GM12878 (cell line): ENCODE measurements at regions not wholly inside any gene's neighbourhood (a gene's known extent, or its start where the extent isn't known, plus 50 kb on each side); places are given as distances from the start of the nearest gene placed in this dataset.

Experiments used
- ATAC-seq: fragments of 200-7000 bp; cut with Tn5 transposase; 3 replicates; pipeline ENCODE4 v1.9.1; 2020; ENCODE audit warnings: mild to moderate bottlenecking, moderate library complexity
- BruUV-seq: library from RNA; stranded (reverse); fragments of 400-500 nt; replicated peaks from 2 replicates; lab custom pipeline; 2021; lab: Mats Ljungman, UMichigan
- CTCF ChIA-PET: fragments of 300-600 bp; sonication (Branson Sonifier 250); formaldehyde crosslinking; extraction: SDS; loops from one replicate; lab custom pipeline; 2021; ENCODE audit warnings: inconsistent platforms; lab: Yijun Ruan, JAX
- POLR2A ChIA-PET: fragments of 350-600 bp; formaldehyde crosslinking; extraction: SDS; loops from one replicate; lab custom pipeline; 2021; ENCODE audit warnings: inconsistent platforms; lab: Charles Lee
- RAD21 ChIA-PET: fragments of 300-600 bp; sonication (Branson Sonifier 250); formaldehyde crosslinking; loops from one replicate; lab custom pipeline; 2023; ENCODE audit warnings: antibody characterized with exemption; ENCODE audit not compliant: unreplicated experiment; lab: Charles Lee
- SMC1A ChIA-PET: fragments of 300-600 bp; sonication (Branson Sonifier 250); formaldehyde crosslinking; loops from one replicate; lab custom pipeline; 2023; ENCODE audit not compliant: unreplicated experiment, uncharacterized antibody; lab: Charles Lee
- DNase-seq: peaks from one replicate; pipeline ENCODE4 v3.0.0-alpha.2; 2011; ENCODE audit warnings: low read depth, low spot score
- FAIRE-seq: peaks from 3 replicates; lab custom pipeline; 2011; peaks lifted over from hg19 to GRCh38; lab: Jason Lieb, UNC
- H2AFZ ChIP-seq: 2 replicates; pipeline ENCODE4 v1.6.0; 2011; ENCODE audit warnings: low read depth, low read length, control low read depth; ENCODE audit not compliant: control insufficient read depth
- H3K27ac ChIP-seq: 2 replicates; pipeline ENCODE4 v1.5.1; 2011; ENCODE audit warnings: control low read depth; ENCODE audit not compliant: control insufficient read depth, insufficient read depth
- H3K27me3 ChIP-seq, 2 experiments: replicated peaks in 1 of 2; 2 replicates each; pipeline versions ENCODE4 v1.6.0 to v1.6.1; 2011; ENCODE audit warnings: low read length in 1 of 2; ENCODE audit not compliant: control insufficient read depth in 2 of 2, insufficient read depth in 2 of 2
- H3K36me3 ChIP-seq, 2 experiments: 2 replicates each; pipeline ENCODE4 v1.5.1; 2011; ENCODE audit warnings: low read length in 1 of 2; ENCODE audit not compliant: control insufficient read depth in 2 of 2, insufficient read depth in 2 of 2
- H3K4me1 ChIP-seq: 2 replicates; pipeline ENCODE4 v1.6.1; 2011; ENCODE audit warnings: mild to moderate bottlenecking, low read length, moderate library complexity, mixed read lengths; ENCODE audit not compliant: control insufficient read depth, insufficient read depth
- H3K4me2 ChIP-seq: 2 replicates; pipeline ENCODE4 v1.6.0; 2011; ENCODE audit warnings: control low read depth; ENCODE audit not compliant: control insufficient read depth, insufficient read depth
- H3K4me3 ChIP-seq: fragments of 200-600 bp; sonication (generic); 2 replicates; pipeline ENCODE4 v1.5.1; 2016
- H3K79me2 ChIP-seq: 2 replicates; pipeline ENCODE4 v1.6.0; 2011; ENCODE audit warnings: low read length; ENCODE audit not compliant: control insufficient read depth, insufficient read depth
- H3K9ac ChIP-seq: 2 replicates; pipeline ENCODE4 v1.8.0; 2011; ENCODE audit warnings: low read length, control low read depth, mixed read lengths; ENCODE audit not compliant: control insufficient read depth, insufficient read depth
- H3K9me3 ChIP-seq: replicated peaks from 3 replicates; pipeline ENCODE4 v1.5.1; 2011; ENCODE audit warnings: mild to moderate bottlenecking, low read length; ENCODE audit not compliant: control insufficient read depth, insufficient read depth
- H4K20me1 ChIP-seq: 2 replicates; pipeline ENCODE4 v1.6.0; 2011; ENCODE audit not compliant: control insufficient read depth, insufficient read depth
- ASH2L ChIP-seq: fragments of 300-600, 200-600 bp; sonication (generic); IDR thresholded peaks from 2 replicates; pipeline ENCODE4 v1.6.1; 2017; ENCODE audit warnings: low read depth, mild to moderate bottlenecking, borderline replicate concordance
- CBFB ChIP-seq: IDR thresholded peaks from 2 replicates; pipeline ENCODE4 v1.6.1; 2016; ENCODE audit warnings: antibody characterized with exemption, low read depth
- EED ChIP-seq: sonication (generic); IDR thresholded peaks from 2 replicates; pipeline ENCODE4 v1.6.1; 2016; ENCODE audit warnings: antibody characterized with exemption, low read depth
- FOXM1 ChIP-seq: IDR thresholded peaks from 2 replicates; pipeline ENCODE4 v1.6.1; 2012; ENCODE audit warnings: low read depth, mild to moderate bottlenecking, inconsistent platforms, low read length, moderate library complexity
- JUND ChIP-seq: IDR thresholded peaks from 2 replicates; pipeline ENCODE4 v1.6.1; 2012; ENCODE audit warnings: low read depth, mild to moderate bottlenecking, low read length, improper control_type of control experiment, moderate library complexity
- MEF2A ChIP-seq: IDR thresholded peaks from 2 replicates; pipeline ENCODE4 v1.6.1; 2011; ENCODE audit warnings: low read depth, mild to moderate bottlenecking, low read length, moderate library complexity; ENCODE audit not compliant: insufficient read depth
- MTA2 ChIP-seq: fragments of 450-650 bp; IDR thresholded peaks from 2 replicates; pipeline ENCODE4 v1.6.1; 2016; ENCODE audit warnings: low read depth, mild to moderate bottlenecking, moderate library complexity
- MXI1 ChIP-seq: fragments of 150-350 bp; IDR thresholded peaks from 2 replicates; pipeline ENCODE4 v1.6.1; 2011; ENCODE audit warnings: low read depth, mild to moderate bottlenecking, inconsistent platforms, low read length, improper control_type of control experiment
- NFIC ChIP-seq: IDR thresholded peaks from 2 replicates; pipeline ENCODE4 v1.6.1; 2012; ENCODE audit warnings: low read depth, mild to moderate bottlenecking, inconsistent platforms, low read length, moderate library complexity
- POU2F2 ChIP-seq: IDR thresholded peaks from 3 replicates; pipeline ENCODE4 v1.6.1; 2011; ENCODE audit warnings: low read depth, mild to moderate bottlenecking, low read length, borderline replicate concordance
- RUNX3 ChIP-seq: IDR thresholded peaks from 2 replicates; pipeline ENCODE4 v1.6.1; 2012; ENCODE audit warnings: low read length, inconsistent platforms
- STAT3 ChIP-seq: IDR thresholded peaks from 2 replicates; pipeline ENCODE4 v1.6.1; 2011; ENCODE audit warnings: low read depth, low read length, improper control_type of control experiment
- ZBTB11 ChIP-seq: fragments of 450-650 bp; formaldehyde crosslinking; IDR thresholded peaks from 2 replicates; pipeline ENCODE4 v1.5.0; 2022; ENCODE audit warnings: mild to moderate bottlenecking, missing genetic modification characterization
- ZNF274 ChIP-seq: IDR thresholded peaks from one replicate; pipeline ENCODE4 v1.8.0; 2011; ENCODE audit not compliant: insufficient read length, insufficient read depth
- WGBS: methylation state at CpG from one replicate; pipeline ENCODE4 v1.1.6; 2016; ENCODE audit warnings: low lambda C conversion rate; ENCODE audit not compliant: insufficient replicate concordance, insufficient coverage; ENCODE audit errors: missing lambda C conversion rate; 5-methylcytosine and 5-hydroxymethylcytosine counted together
- in situ Hi-C: fragments of 300-500 bp; cut with MboI; formaldehyde crosslinking; loops from 9 replicates; pipeline ENCODE4 v1.14.3; 2018; ENCODE audit warnings: mixed read lengths
- intact Hi-C: fragments of 100-400 bp; cut with micrococcal nuclease; formaldehyde crosslinking; loops from one replicate; pipeline ENCODE4 v1.14.2; 2022; ENCODE audit not compliant: unreplicated experiment
- TF ChIP-seq, protein P1 (sequence below): IDR thresholded peaks from 2 replicates; pipeline ENCODE4 v1.6.1; 2012; ENCODE audit warnings: low read depth, low read length, improper control_type of control experiment

DNA sequence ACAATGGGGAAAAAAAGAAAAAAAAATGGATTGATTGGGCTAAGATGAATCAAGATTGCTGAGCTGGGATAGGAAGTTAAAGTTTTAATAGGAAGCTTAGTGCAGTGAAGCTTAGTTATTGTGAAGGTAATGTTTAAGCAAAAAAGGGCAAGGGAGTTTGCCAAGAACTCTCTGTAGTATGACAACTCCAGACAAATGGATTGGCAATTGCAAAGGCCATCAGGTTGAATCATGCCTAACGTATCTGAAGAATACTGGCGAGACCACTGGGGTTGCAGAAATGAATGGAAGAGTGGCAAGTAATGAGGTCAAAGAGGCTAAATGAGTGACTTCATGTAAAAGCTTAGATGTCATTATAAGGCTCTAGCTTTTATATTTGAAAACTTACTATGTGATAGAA lies 1654.0 kb downstream of the PCDH7 start:
- ChIA-PET RAD21 (no interaction called here), POLR2A (no interaction called here)
- H3K9me3 ChIP-seq = no peaks in the 10 kb centered on the region
- no peak overlapping the region for H3K9ac ChIP-seq
- intact Hi-C loops (no loop called here), in situ Hi-C loops (no loop called here)
- H3K27ac ChIP-seq = no peak overlapping the region
- no peak for FAIRE-seq
- H4K20me1 ChIP-seq = no peaks in the 10 kb centered on the region
- H3K36me3 ChIP-seq = no peaks in the 10 kb centered on the region
- no TSS peak for BruUV-seq
- TF ChIP-seq, protein P1, sequence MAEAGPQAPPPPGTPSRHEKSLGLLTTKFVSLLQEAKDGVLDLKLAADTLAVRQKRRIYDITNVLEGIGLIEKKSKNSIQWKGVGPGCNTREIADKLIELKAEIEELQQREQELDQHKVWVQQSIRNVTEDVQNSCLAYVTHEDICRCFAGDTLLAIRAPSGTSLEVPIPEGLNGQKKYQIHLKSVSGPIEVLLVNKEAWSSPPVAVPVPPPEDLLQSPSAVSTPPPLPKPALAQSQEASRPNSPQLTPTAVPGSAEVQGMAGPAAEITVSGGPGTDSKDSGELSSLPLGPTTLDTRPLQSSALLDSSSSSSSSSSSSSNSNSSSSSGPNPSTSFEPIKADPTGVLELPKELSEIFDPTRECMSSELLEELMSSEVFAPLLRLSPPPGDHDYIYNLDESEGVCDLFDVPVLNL = no peak
- TF ChIP-seq JUND (no peak), CBFB (no peak), RUNX3 (no peak), FOXM1 (no peak), STAT3 (no peak), ZNF274 (no peak), EED (no peak)
- TF ChIP-seq, all 136 proteins: peak for 0
- CTCF ChIA-PET = no interaction called here
- 55% methylated on average over 2 of the region's 2 CpGs for WGBS
- H3K4me1 ChIP-seq = no peaks in the 10 kb centered on the region
- no peak overlapping the region for H3K4me2 ChIP-seq
- H2AFZ ChIP-seq = no peak overlapping the region
- H3K27me3 ChIP-seq = no peaks in the 10 kb centered on the region
- no peak overlapping the region for H3K4me3 ChIP-seq
- SMC1A ChIA-PET = interaction anchor here (1.1 kb wide), 1 partner anchor 21 kb away, joined by 3 read pairs; no protein-coding TSS in a partner anchor
- no peaks in the 10 kb centered on the region for H3K79me2 ChIP-seq
- no peak for DNase-seq
- ATAC-seq = no peak

DNA sequence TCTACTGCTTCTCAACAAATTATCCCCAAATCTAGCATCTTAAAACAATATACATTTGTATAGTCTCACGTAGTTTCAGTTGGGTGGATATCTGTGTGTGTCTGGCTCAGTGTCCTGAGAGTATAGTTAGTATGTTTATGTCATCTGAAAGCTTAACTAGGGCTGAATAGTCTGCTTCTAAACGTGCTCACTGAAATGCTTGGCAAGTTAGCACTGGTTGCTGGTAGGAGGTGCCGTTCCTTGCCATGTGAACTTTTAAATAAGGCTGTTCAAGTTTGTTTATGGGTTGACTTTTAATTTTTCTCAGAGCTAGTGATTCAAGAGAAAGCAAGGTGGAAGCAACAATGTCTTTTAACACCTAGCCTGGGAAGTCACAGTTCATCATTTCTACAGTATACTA lies 1673.6 kb downstream of the PCDH7 start:
- H3K4me2 ChIP-seq = no peak overlapping the region
- intact Hi-C loops (no loop called here), in situ Hi-C loops (no loop called here)
- CTCF ChIA-PET = no interaction called here
- TF ChIP-seq MEF2A (no peak), MXI1 (no peak), POU2F2 (no peak), ZBTB11 (CRISPR knock-in tag) (no peak), ASH2L (no peak), ZNF274 (no peak), MTA2 (no peak), NFIC (no peak)
- no peak overlapping the region for H2AFZ ChIP-seq
- no peaks in the 10 kb centered on the region for H3K79me2 ChIP-seq
- ATAC-seq (no peak), FAIRE-seq (no peak), DNase-seq (no peak)
- no peaks in the 10 kb centered on the region for H4K20me1 ChIP-seq
- no peak overlapping the region for H3K4me3 ChIP-seq
- no peaks in the 10 kb centered on the region for H3K36me3 ChIP-seq
- no peaks in the 10 kb centered on the region for H3K4me1 ChIP-seq
- WGBS = 0% methylated on average over 3 of the region's 3 CpGs
- no peaks in the 10 kb centered on the region for H3K9me3 ChIP-seq
- no peaks in the 10 kb centered on the region for H3K27me3 ChIP-seq
- no peak overlapping the region for H3K27ac ChIP-seq
- H3K9ac ChIP-seq = no peak overlapping the region
- SMC1A ChIA-PET = interaction anchor here (0.6 kb wide), 1 partner anchor 47 kb away, joined by 3 read pairs; no protein-coding TSS in a partner anchor
- RAD21 ChIA-PET = interaction anchor here (0.6 kb wide), 1 partner anchor 90 kb away, joined by 3 read pairs; no protein-coding TSS in a partner anchor
- no TSS peak for BruUV-seq
- POLR2A ChIA-PET = no interaction called here
